K562 (cell line): ENCODE measurements at regions not wholly inside any gene's neighbourhood (a gene's known extent, or its start where the extent isn't known, plus 50 kb on each side); places are given as distances from the start of the nearest gene placed in this dataset.

Experiments
- BHLHE40 ChIP-seq: IDR thresholded peaks from 2 replicates; pipeline ENCODE4 v1.6.1; 2011; ENCODE audit warnings: low read length, improper control_type of control experiment
- CGGBP1 ChIP-seq: fragments of 250-450 bp; sonication (Bioruptor Pico); IDR thresholded peaks from 2 replicates; pipeline ENCODE4 v1.9.0; 2021; ENCODE audit warnings: mild to moderate bottlenecking
- FOXO4 ChIP-seq: fragments of 450-650 bp; formaldehyde crosslinking; IDR thresholded peaks from 2 replicates; pipeline ENCODE4 v1.4.0; 2020; ENCODE audit warnings: mild to moderate bottlenecking, moderate library complexity
- GABPB2 ChIP-seq: fragments of 250-450 bp; sonication (Bioruptor Pico); conservative IDR thresholded peaks from 2 replicates; pipeline ENCODE4 v1.5.1; 2021; ENCODE audit warnings: mild to moderate bottlenecking
- ID3 ChIP-seq, 2 experiments: fragments of 250-450 bp in 1 of 2; fragments of 450-650 bp in 1 of 2; sonication (Bioruptor Pico) in 1 of 2; IDR thresholded peaks; 2 replicates each; pipeline versions ENCODE4 v1.6.1 to v1.8.0; 2016 to 2021; ENCODE audit warnings: mild to moderate bottlenecking in 2 of 2, moderate library complexity in 2 of 2, missing compliant biosample characterization in 1 of 2, missing genetic modification characterization in 1 of 2
- ILF3 ChIP-seq: fragments of 450-650 bp; IDR thresholded peaks from 2 replicates; pipeline ENCODE4 v1.6.1; 2018; ENCODE audit warnings: antibody characterized with exemption, mild to moderate bottlenecking, moderate library complexity, borderline replicate concordance
- JUND ChIP-seq, 2 experiments: IDR thresholded peaks; 2 replicates in 1 of 2; 3 replicates in 1 of 2; pipeline ENCODE4 v1.6.1; 2011; ENCODE audit warnings: borderline replicate concordance in 2 of 2, low read depth in 2 of 2, low read length in 2 of 2, improper control_type of control experiment in 1 of 2, missing biosample characterization in 1 of 2, missing genetic modification characterization in 1 of 2, missing genetic modification reagents in 1 of 2
- NEUROD1 ChIP-seq: fragments of 150-350 bp; IDR thresholded peaks from 2 replicates; pipeline ENCODE4 v1.6.1; 2014; ENCODE audit warnings: borderline replicate concordance, low read length, low read depth; ENCODE audit not compliant: partially characterized antibody
- SMARCC2 ChIP-seq: fragments of 450-650 bp; IDR thresholded peaks from 2 replicates; pipeline ENCODE4 v1.6.1; 2017; ENCODE audit warnings: antibody characterized with exemption, moderate library complexity, mild to moderate bottlenecking, low read depth
- TAL1 ChIP-seq: fragments of 450-650 bp; IDR thresholded peaks from 2 replicates; pipeline ENCODE4 v1.6.1; 2016; ENCODE audit warnings: mild to moderate bottlenecking
- TRIM24 ChIP-seq, 2 experiments: fragments of 450-650 bp; IDR thresholded peaks; 2 replicates each; pipeline ENCODE4 v1.6.1; 2016
- ZMIZ1 ChIP-seq, 2 experiments: fragments of 150-350 bp in 1 of 2; IDR thresholded peaks; 2 replicates each; pipeline ENCODE4 v1.6.1; 2012 to 2016; ENCODE audit warnings: low read depth in 2 of 2, low read length in 2 of 2, mild to moderate bottlenecking in 1 of 2, moderate library complexity in 1 of 2
- ZNF253 ChIP-seq: fragments of 250-450 bp; sonication (Bioruptor Pico); conservative IDR thresholded peaks from 2 replicates; pipeline ENCODE4 v1.6.1; 2021; ENCODE audit warnings: mild to moderate bottlenecking
- ZNF354B ChIP-seq: fragments of 250-450 bp; sonication (Bioruptor Pico); IDR thresholded peaks from 2 replicates; pipeline ENCODE4 v1.4.0; 2020
- ZNF445 ChIP-seq: fragments of 250-450 bp; sonication (Bioruptor Pico); IDR thresholded peaks from 2 replicates; pipeline ENCODE4 v1.4.0; 2020; ENCODE audit warnings: low read depth, mild to moderate bottlenecking, moderate library complexity
- ZNF584 ChIP-seq: fragments of 200-800 bp; sonication (Bioruptor generic); IDR thresholded peaks from 2 replicates; pipeline ENCODE4 v1.6.1; 2016; ENCODE audit warnings: low read depth, mild to moderate bottlenecking, missing genetic modification characterization, missing compliant biosample characterization

- peak; percentile 78 for TF ChIP-seq BHLHE40
- peak; percentile 87 to 91; a peak in 3 of 4 replicates for TF ChIP-seq TRIM24 (IDR thresholded peaks at IDR 0.05)
- TF ChIP-seq TAL1 = peak; percentile 93
- peak in 1 of 2 experiments; percentile 52; a peak in 1 of 4 replicates for TF ChIP-seq ZMIZ1 (IDR thresholded peaks at IDR 0.05; ENCODE audit: low read depth in 2 of 2, low read length in 2 of 2)
- TF ChIP-seq ZNF253 (CRISPR knock-in tag) = no peak
- 0 out of 2 replicates have a peak, but pooled peaks have one; percentile 52 for TF ChIP-seq ZNF584 (CRISPR knock-in tag)
- no peak for TF ChIP-seq FOXO4 (CRISPR knock-in tag)
- no peak for TF ChIP-seq CGGBP1 (CRISPR knock-in tag)
- no peak for TF ChIP-seq ZNF354B (CRISPR knock-in tag)
- TF ChIP-seq SMARCC2 = peak; percentile 86
- TF ChIP-seq ID3 (CRISPR knock-in tag; IDR thresholded peaks at IDR 0.05) = no peak
- peak; percentile 59; the same call in 1 of the 2 replicates for TF ChIP-seq ID3 (tag; IDR thresholded peaks at IDR 0.05)
- 0 out of 2 replicates have a peak, but pooled peaks have one; percentile 68 for TF ChIP-seq ILF3
- peak; percentile 35 for TF ChIP-seq NEUROD1
- TF ChIP-seq ZNF445 = no peak
- TF ChIP-seq JUND (IDR thresholded peaks at IDR 0.05; ENCODE audit: borderline replicate concordance, low read depth, low read length) = peak; percentile 73; the same call in 1 of the 2 replicates
- TF ChIP-seq JUND (tag; IDR thresholded peaks at IDR 0.05; ENCODE audit: borderline replicate concordance, low read depth, low read length) = peak; percentile 66; the same call in 1 of the 3 replicates
- TF ChIP-seq GABPB2 (CRISPR knock-in tag) = no peak
Measured at GRCh38 chr12:92378682-92379479, 233.2 kb upstream of the BTG1 start (continued).
